GM23338 (cell line): ENCODE measurements at regions not wholly inside any gene's neighbourhood (a gene's known extent, or its start where the extent isn't known, plus 50 kb on each side); places are given as distances from the start of the nearest gene placed in this dataset.

Experiments used
- CREB1 ChIP-seq: fragments of 250-450 bp; sonication (Bioruptor Pico); IDR thresholded peaks from 2 replicates; pipeline ENCODE4 v1.5.0; 2020; ENCODE audit warnings: low read depth, mild to moderate bottlenecking, moderate library complexity
- CTCF ChIP-seq, 2 experiments: fragments of 200-600 bp in 1 of 2; sonication (generic) in 1 of 2; conservative IDR thresholded peaks; 2 replicates each; pipeline versions ENCODE4 v1.5.1 to v1.6.1; 2016 to 2017; ENCODE audit warnings: antibody characterized with exemption in 2 of 2, low read depth in 2 of 2, mild to moderate bottlenecking in 2 of 2, moderate library complexity in 1 of 2
- ETS1 ChIP-seq: IDR thresholded peaks from 2 replicates; pipeline ENCODE4 v1.6.1; 2016; ENCODE audit warnings: antibody characterized with exemption
- EZH2 ChIP-seq: fragments of 200-600 bp; sonication (generic); IDR thresholded peaks from one replicate; pipeline ENCODE4 v1.8.0; 2017; ENCODE audit warnings: antibody characterized with exemption, mild to moderate bottlenecking, low read depth; ENCODE audit not compliant: unreplicated experiment
- EZH2phosphoT487 ChIP-seq: fragments of 200-600 bp; sonication (generic); IDR thresholded peaks from one replicate; pipeline ENCODE4 v1.8.1; 2018; ENCODE audit warnings: antibody characterized with exemption; ENCODE audit not compliant: unreplicated experiment
- POLR2AphosphoS5 ChIP-seq: IDR thresholded peaks from 2 replicates; pipeline ENCODE4 v1.6.1; 2016; ENCODE audit warnings: antibody characterized with exemption, low read depth
- REST ChIP-seq: IDR thresholded peaks from one replicate; pipeline ENCODE4 v1.6.1; 2018; ENCODE audit warnings: antibody characterized with exemption; ENCODE audit not compliant: unreplicated experiment
- ZNF331 ChIP-seq: fragments of 250-450 bp; sonication (Bioruptor Pico); IDR thresholded peaks from 2 replicates; pipeline ENCODE4 v1.5.0; 2020; ENCODE audit warnings: low read depth, mild to moderate bottlenecking, moderate library complexity
- ZNF462 ChIP-seq: fragments of 250-450 bp; sonication (Bioruptor Pico); IDR thresholded peaks from 2 replicates; pipeline ENCODE4 v1.5.0; 2020; ENCODE audit warnings: mild to moderate bottlenecking, moderate library complexity

GRCh38 chr4:81592701-81593100 is 121.0 kb upstream of the RASGEF1B start:
- TF ChIP-seq CTCF (conservative IDR thresholded peaks at IDR 0.05; ENCODE audit: low read depth in 2 of 2) (no peak), POLR2AphosphoS5 (no peak), REST (no peak), EZH2 (no peak), ETS1 (no peak), EZH2phosphoT487 (no peak), CREB1 (CRISPR knock-in tag) (no peak), ZNF462 (CRISPR knock-in tag) (no peak), ZNF331 (no peak)
